Keratinocyte (primary cell): ENCODE measurements at regions not wholly inside any gene's neighbourhood (a gene's known extent, or its start where the extent isn't known, plus 50 kb on each side); places are given as distances from the start of the nearest gene placed in this dataset.

Experiments used
- DNase-seq: peaks from one replicate; pipeline ENCODE4 v3.0.0-alpha.2; 2011; ENCODE audit warnings: low read depth, missing footprints, low spot score
- FAIRE-seq: peaks from 2 replicates; lab custom pipeline; 2011; peaks lifted over from hg19 to GRCh38; lab: Jason Lieb, UNC
- H2AFZ ChIP-seq: 2 replicates; pipeline ENCODE4 v1.6.0; 2012; ENCODE audit warnings: low read length, control low read depth, inconsistent platforms; ENCODE audit not compliant: control insufficient read depth
- H3K27ac ChIP-seq: 2 replicates; pipeline ENCODE4 v1.5.1; 2011; ENCODE audit warnings: low read length; ENCODE audit not compliant: control insufficient read depth, insufficient read depth
- H3K27me3 ChIP-seq: 3 replicates; pipeline ENCODE4 v1.6.0; 2011; ENCODE audit warnings: low read length; ENCODE audit not compliant: control insufficient read depth, insufficient read depth; ENCODE audit errors: extremely low read depth
- H3K36me3 ChIP-seq, 2 experiments: 2 replicates in 1 of 2; 3 replicates in 1 of 2; pipeline ENCODE4 v1.5.1; 2011; ENCODE audit warnings: low read length in 2 of 2, mild to moderate bottlenecking in 1 of 2; ENCODE audit not compliant: control insufficient read depth in 2 of 2, insufficient read depth in 2 of 2; ENCODE audit errors: extremely low read depth in 1 of 2
- H3K4me1 ChIP-seq: 3 replicates; pipeline ENCODE4 v1.5.1; 2011; ENCODE audit warnings: low read length; ENCODE audit not compliant: control insufficient read depth, insufficient read depth; ENCODE audit errors: extremely low read depth
- H3K4me2 ChIP-seq: 3 replicates; pipeline ENCODE4 v1.6.0; 2011; ENCODE audit warnings: low read depth, low read length; ENCODE audit not compliant: control insufficient read depth, insufficient read depth; ENCODE audit errors: extremely low read depth
- H3K4me3 ChIP-seq, 3 experiments: fragments of 200-600 bp in 1 of 3; sonication (generic) in 1 of 3; 2 replicates in 2 of 3; 3 replicates in 1 of 3; pipeline ENCODE4 v1.5.1; 2011 to 2016; ENCODE audit warnings: low read length in 3 of 3, mild to moderate bottlenecking in 3 of 3, control low read depth in 2 of 3, inconsistent platforms in 1 of 3, low read depth in 1 of 3, mixed read lengths in 1 of 3, mixed run types in 1 of 3, moderate library complexity in 1 of 3; ENCODE audit not compliant: control insufficient read depth in 2 of 3, insufficient read depth in 2 of 3; ENCODE audit errors: extremely low read depth in 1 of 3
- H3K79me2 ChIP-seq: 2 replicates; pipeline ENCODE4 v1.6.0; 2012; ENCODE audit warnings: low read length; ENCODE audit not compliant: control insufficient read depth, insufficient read depth
- H3K9ac ChIP-seq: 3 replicates; pipeline ENCODE4 v1.6.0; 2011; ENCODE audit warnings: low read length; ENCODE audit not compliant: control insufficient read depth, insufficient read depth; ENCODE audit errors: extremely low read depth
- H3K9me1 ChIP-seq: 3 replicates; pipeline ENCODE4 v1.6.0; 2011; ENCODE audit warnings: low read length; ENCODE audit not compliant: control insufficient read depth, insufficient read depth; ENCODE audit errors: extremely low read depth
- H3K9me3 ChIP-seq: 2 replicates; pipeline ENCODE4 v1.5.1; 2012; ENCODE audit warnings: low read depth, low read length; ENCODE audit not compliant: control insufficient read depth
- H4K20me1 ChIP-seq: 3 replicates; pipeline ENCODE4 v1.6.0; 2011; ENCODE audit warnings: low read length; ENCODE audit not compliant: control insufficient read depth, insufficient read depth; ENCODE audit errors: extremely low read depth
- EZH2 ChIP-seq: IDR thresholded peaks from one replicate; pipeline ENCODE4 v1.6.1; 2012; ENCODE audit warnings: inconsistent platforms, mild to moderate bottlenecking, low read length, moderate library complexity
- dilution Hi-C: fragments of 300-500 bp; cut with MboI; formaldehyde crosslinking; loops from one replicate; pipeline ENCODE4 v1.7.0; 2020; ENCODE audit warnings: low sequenced_read_pairs; ENCODE audit not compliant: extremely low pct_ligation_motif_present
- TF ChIP-seq, protein P1 (sequence below), 3 experiments: IDR thresholded peaks in 1 of 3; conservative IDR thresholded peaks in 1 of 3; optimal IDR thresholded peaks in 1 of 3; 2 replicates in 2 of 3; 3 replicates in 1 of 3; pipeline versions ENCODE3 to v1.5.1; 2011; ENCODE audit warnings: low read length in 3 of 3, mild to moderate bottlenecking in 3 of 3, moderate library complexity in 2 of 3, control low read depth in 1 of 3, inconsistent platforms in 1 of 3; ENCODE audit not compliant: insufficient read depth in 2 of 3; ENCODE audit errors: extremely low read depth in 1 of 3

- TF ChIP-seq, protein P1, sequence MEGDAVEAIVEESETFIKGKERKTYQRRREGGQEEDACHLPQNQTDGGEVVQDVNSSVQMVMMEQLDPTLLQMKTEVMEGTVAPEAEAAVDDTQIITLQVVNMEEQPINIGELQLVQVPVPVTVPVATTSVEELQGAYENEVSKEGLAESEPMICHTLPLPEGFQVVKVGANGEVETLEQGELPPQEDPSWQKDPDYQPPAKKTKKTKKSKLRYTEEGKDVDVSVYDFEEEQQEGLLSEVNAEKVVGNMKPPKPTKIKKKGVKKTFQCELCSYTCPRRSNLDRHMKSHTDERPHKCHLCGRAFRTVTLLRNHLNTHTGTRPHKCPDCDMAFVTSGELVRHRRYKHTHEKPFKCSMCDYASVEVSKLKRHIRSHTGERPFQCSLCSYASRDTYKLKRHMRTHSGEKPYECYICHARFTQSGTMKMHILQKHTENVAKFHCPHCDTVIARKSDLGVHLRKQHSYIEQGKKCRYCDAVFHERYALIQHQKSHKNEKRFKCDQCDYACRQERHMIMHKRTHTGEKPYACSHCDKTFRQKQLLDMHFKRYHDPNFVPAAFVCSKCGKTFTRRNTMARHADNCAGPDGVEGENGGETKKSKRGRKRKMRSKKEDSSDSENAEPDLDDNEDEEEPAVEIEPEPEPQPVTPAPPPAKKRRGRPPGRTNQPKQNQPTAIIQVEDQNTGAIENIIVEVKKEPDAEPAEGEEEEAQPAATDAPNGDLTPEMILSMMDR (optimal IDR thresholded peaks at IDR 0.05 in 1 of 3, IDR thresholded peaks at IDR 0.05 in 1 of 3, conservative IDR thresholded peaks at IDR 0.05 in 1 of 3; ENCODE audit: extremely low read depth in 1 of 3, insufficient read depth in 2 of 3, low read length in 3 of 3), result no peak
- TF ChIP-seq EZH2, result no peak
- dilution Hi-C loops, result no loop called here
- Histone ChIP-seq H3K9me3 (no peaks in the 10 kb centered on the region), H3K4me2 (peak overlapping the region; percentile 92), H4K20me1 (no peaks in the 10 kb centered on the region), H3K4me1 (peaks cover 54% of the 10 kb centered on the region), H2AFZ (peak overlapping the region; percentile 62), H3K27me3 (no peaks in the 10 kb centered on the region), H3K36me3 (no peaks in the 10 kb centered on the region), H3K9me1 (no peaks in the 10 kb centered on the region), H3K4me3 (peak overlapping the region in 2 of 3 experiments; percentile 36 to 51), H3K9ac (peak overlapping the region; percentile 89), H3K79me2 (no peaks in the 10 kb centered on the region), H3K27ac (peak overlapping the region; percentile 100)
- DNase-seq (no peak), FAIRE-seq (peak; percentile 74)
These were observed 296.5 kb upstream of the PITRM1 start for GRCh38 chr10:3468919-3469638.

GRCh38 chr10:3467052-3467951 is 294.7 kb upstream of the PITRM1 start:
- Histone ChIP-seq H2AFZ (peak overlapping the region; percentile 70), H4K20me1 (no peaks in the 10 kb centered on the region), H3K4me1 (peaks cover 43% of the 10 kb centered on the region), H3K36me3 (no peaks in the 10 kb centered on the region), H3K4me3 (peak overlapping the region; percentile 6 to 68 (median 55)), H3K27ac (peak overlapping the region; percentile 100), H3K9me1 (no peaks in the 10 kb centered on the region), H3K79me2 (no peaks in the 10 kb centered on the region), H3K4me2 (peak overlapping the region; percentile 92), H3K27me3 (no peaks in the 10 kb centered on the region), H3K9me3 (no peaks in the 10 kb centered on the region), H3K9ac (peak overlapping the region; percentile 89)
- DNase-seq (peak; percentile 95), FAIRE-seq (peak; percentile 90)
- dilution Hi-C loops, result no loop called here
- TF ChIP-seq, protein P1 (optimal IDR thresholded peaks at IDR 0.05 in 1 of 3, IDR thresholded peaks at IDR 0.05 in 1 of 3, conservative IDR thresholded peaks at IDR 0.05 in 1 of 3; ENCODE audit: extremely low read depth in 1 of 3, insufficient read depth in 2 of 3, low read length in 3 of 3), result peak; percentile 83 to 98 (median 91)
- no peak for TF ChIP-seq EZH2
